ENCODE measurements at regions not wholly inside any gene's neighbourhood (a gene's known extent, or its start where the extent isn't known, plus 50 kb on each side); places are given as distances from the start of the nearest gene placed in this dataset.

DNA sequence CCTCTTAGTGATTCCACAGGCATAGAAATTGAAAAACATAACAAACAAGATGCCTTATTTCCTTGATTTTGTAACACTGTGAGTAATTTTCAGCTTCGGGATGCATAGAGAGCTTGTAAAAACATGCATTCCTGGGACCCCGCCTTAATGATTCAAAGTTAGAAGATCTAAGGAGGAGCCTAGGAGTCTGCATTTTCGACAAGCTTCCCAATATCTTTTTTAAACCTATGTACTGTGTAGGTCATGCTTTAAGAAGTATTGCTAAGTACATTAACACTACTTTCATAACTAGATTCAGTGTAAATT is 109.8 kb upstream of the ZNF516 start:
- TF ChIP-seq FOS (IDR thresholded peaks at IDR 0.05; ENCODE audit: low read depth, low read length) = no peak
- TF ChIP-seq, protein P1, sequence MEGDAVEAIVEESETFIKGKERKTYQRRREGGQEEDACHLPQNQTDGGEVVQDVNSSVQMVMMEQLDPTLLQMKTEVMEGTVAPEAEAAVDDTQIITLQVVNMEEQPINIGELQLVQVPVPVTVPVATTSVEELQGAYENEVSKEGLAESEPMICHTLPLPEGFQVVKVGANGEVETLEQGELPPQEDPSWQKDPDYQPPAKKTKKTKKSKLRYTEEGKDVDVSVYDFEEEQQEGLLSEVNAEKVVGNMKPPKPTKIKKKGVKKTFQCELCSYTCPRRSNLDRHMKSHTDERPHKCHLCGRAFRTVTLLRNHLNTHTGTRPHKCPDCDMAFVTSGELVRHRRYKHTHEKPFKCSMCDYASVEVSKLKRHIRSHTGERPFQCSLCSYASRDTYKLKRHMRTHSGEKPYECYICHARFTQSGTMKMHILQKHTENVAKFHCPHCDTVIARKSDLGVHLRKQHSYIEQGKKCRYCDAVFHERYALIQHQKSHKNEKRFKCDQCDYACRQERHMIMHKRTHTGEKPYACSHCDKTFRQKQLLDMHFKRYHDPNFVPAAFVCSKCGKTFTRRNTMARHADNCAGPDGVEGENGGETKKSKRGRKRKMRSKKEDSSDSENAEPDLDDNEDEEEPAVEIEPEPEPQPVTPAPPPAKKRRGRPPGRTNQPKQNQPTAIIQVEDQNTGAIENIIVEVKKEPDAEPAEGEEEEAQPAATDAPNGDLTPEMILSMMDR (conservative IDR thresholded peaks at IDR 0.05; ENCODE audit: low read depth, low read length) = no peak

Measured in IMR-90 (cell line).